GM12878 (cell line): ENCODE measurements at regions not wholly inside any gene's neighbourhood (a gene's known extent, or its start where the extent isn't known, plus 50 kb on each side); places are given as distances from the start of the nearest gene placed in this dataset.
"Not testable (repeated sequence)": the region's sequence is repeated elsewhere in the genome, so short reads cannot be mapped to it uniquely, and the experiment has no call there.

Experiments used
- ATAC-seq: fragments of 200-7000 bp; cut with Tn5 transposase; 3 replicates; pipeline ENCODE4 v1.9.1; 2020; ENCODE audit warnings: mild to moderate bottlenecking, moderate library complexity
- BruUV-seq: library from RNA; stranded (reverse); fragments of 400-500 nt; replicated peaks from 2 replicates; lab custom pipeline; 2021; lab: Mats Ljungman, UMichigan
- CTCF ChIA-PET: fragments of 300-600 bp; sonication (Branson Sonifier 250); formaldehyde crosslinking; extraction: SDS; loops from one replicate; lab custom pipeline; 2021; ENCODE audit warnings: inconsistent platforms; lab: Yijun Ruan, JAX
- POLR2A ChIA-PET: fragments of 350-600 bp; formaldehyde crosslinking; extraction: SDS; loops from one replicate; lab custom pipeline; 2021; ENCODE audit warnings: inconsistent platforms; lab: Charles Lee
- RAD21 ChIA-PET: fragments of 300-600 bp; sonication (Branson Sonifier 250); formaldehyde crosslinking; loops from one replicate; lab custom pipeline; 2023; ENCODE audit warnings: antibody characterized with exemption; ENCODE audit not compliant: unreplicated experiment; lab: Charles Lee
- SMC1A ChIA-PET: fragments of 300-600 bp; sonication (Branson Sonifier 250); formaldehyde crosslinking; loops from one replicate; lab custom pipeline; 2023; ENCODE audit not compliant: unreplicated experiment, uncharacterized antibody; lab: Charles Lee
- DNase-seq: peaks from one replicate; pipeline ENCODE4 v3.0.0-alpha.2; 2011; ENCODE audit warnings: low read depth, low spot score
- FAIRE-seq: peaks from 3 replicates; lab custom pipeline; 2011; peaks lifted over from hg19 to GRCh38; lab: Jason Lieb, UNC
- H2AFZ ChIP-seq: 2 replicates; pipeline ENCODE4 v1.6.0; 2011; ENCODE audit warnings: low read depth, low read length, control low read depth; ENCODE audit not compliant: control insufficient read depth
- H3K27ac ChIP-seq: 2 replicates; pipeline ENCODE4 v1.5.1; 2011; ENCODE audit warnings: control low read depth; ENCODE audit not compliant: control insufficient read depth, insufficient read depth
- H3K27me3 ChIP-seq, 2 experiments: replicated peaks in 1 of 2; 2 replicates each; pipeline versions ENCODE4 v1.6.0 to v1.6.1; 2011; ENCODE audit warnings: low read length in 1 of 2; ENCODE audit not compliant: control insufficient read depth in 2 of 2, insufficient read depth in 2 of 2
- H3K36me3 ChIP-seq, 2 experiments: 2 replicates each; pipeline ENCODE4 v1.5.1; 2011; ENCODE audit warnings: low read length in 1 of 2; ENCODE audit not compliant: control insufficient read depth in 2 of 2, insufficient read depth in 2 of 2
- H3K4me1 ChIP-seq: 2 replicates; pipeline ENCODE4 v1.6.1; 2011; ENCODE audit warnings: mild to moderate bottlenecking, low read length, moderate library complexity, mixed read lengths; ENCODE audit not compliant: control insufficient read depth, insufficient read depth
- H3K4me2 ChIP-seq: 2 replicates; pipeline ENCODE4 v1.6.0; 2011; ENCODE audit warnings: control low read depth; ENCODE audit not compliant: control insufficient read depth, insufficient read depth
- H3K4me3 ChIP-seq: fragments of 200-600 bp; sonication (generic); 2 replicates; pipeline ENCODE4 v1.5.1; 2016
- H3K79me2 ChIP-seq: 2 replicates; pipeline ENCODE4 v1.6.0; 2011; ENCODE audit warnings: low read length; ENCODE audit not compliant: control insufficient read depth, insufficient read depth
- H3K9ac ChIP-seq: 2 replicates; pipeline ENCODE4 v1.8.0; 2011; ENCODE audit warnings: low read length, control low read depth, mixed read lengths; ENCODE audit not compliant: control insufficient read depth, insufficient read depth
- H3K9me3 ChIP-seq: replicated peaks from 3 replicates; pipeline ENCODE4 v1.5.1; 2011; ENCODE audit warnings: mild to moderate bottlenecking, low read length; ENCODE audit not compliant: control insufficient read depth, insufficient read depth
- H4K20me1 ChIP-seq: 2 replicates; pipeline ENCODE4 v1.6.0; 2011; ENCODE audit not compliant: control insufficient read depth, insufficient read depth
- FOXK2 ChIP-seq: fragments of 450-650 bp; IDR thresholded peaks from 2 replicates; pipeline ENCODE4 v1.6.1; 2017; ENCODE audit warnings: mild to moderate bottlenecking, moderate library complexity
- WGBS: methylation state at CpG from one replicate; pipeline ENCODE4 v1.1.6; 2016; ENCODE audit warnings: low lambda C conversion rate; ENCODE audit not compliant: insufficient replicate concordance, insufficient coverage; ENCODE audit errors: missing lambda C conversion rate; 5-methylcytosine and 5-hydroxymethylcytosine counted together
- in situ Hi-C: fragments of 300-500 bp; cut with MboI; formaldehyde crosslinking; loops from 9 replicates; pipeline ENCODE4 v1.14.3; 2018; ENCODE audit warnings: mixed read lengths
- intact Hi-C: fragments of 100-400 bp; cut with micrococcal nuclease; formaldehyde crosslinking; loops from one replicate; pipeline ENCODE4 v1.14.2; 2022; ENCODE audit not compliant: unreplicated experiment

DNA sequence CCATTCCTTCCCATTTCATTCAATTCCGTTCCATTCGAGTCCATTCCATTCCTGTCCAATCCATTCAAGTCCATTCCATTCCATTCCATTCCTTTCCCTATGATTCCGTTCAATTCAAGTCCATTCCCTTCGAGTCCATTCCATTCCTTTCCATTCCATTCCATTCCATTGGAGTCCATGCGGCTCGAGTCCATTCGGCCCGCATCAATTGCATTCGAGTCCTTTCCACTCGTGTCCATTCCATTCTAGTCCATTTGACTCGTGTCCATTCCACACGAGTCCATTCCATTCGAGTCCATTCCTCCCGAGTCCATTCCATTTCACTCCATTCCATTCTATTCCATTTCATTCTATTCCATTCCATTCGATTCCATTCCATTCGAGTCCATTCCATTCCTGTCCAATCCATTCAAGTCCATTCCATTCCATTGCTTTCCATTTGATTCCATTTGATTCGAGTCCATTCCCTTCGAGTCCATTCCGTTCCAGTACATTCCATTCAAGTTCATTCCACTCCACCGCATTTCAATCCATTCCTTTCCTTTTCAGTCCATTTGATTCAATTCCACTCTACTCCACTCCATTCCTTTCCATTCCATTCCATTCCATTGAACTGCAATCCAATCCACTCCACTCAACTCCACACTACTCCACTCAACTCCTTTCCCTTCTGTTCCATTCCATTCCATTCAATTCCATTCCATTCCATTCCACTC, 2565.9 kb upstream of the TPTE start:
- H4K20me1 ChIP-seq, H3K9ac ChIP-seq, H3K36me3 ChIP-seq, H3K27me3 ChIP-seq, FAIRE-seq, H3K4me3 ChIP-seq, H3K79me2 ChIP-seq, H2AFZ ChIP-seq, H3K4me2 ChIP-seq, DNase-seq, RAD21 ChIA-PET, intact Hi-C loops, H3K9me3 ChIP-seq, CTCF ChIA-PET, in situ Hi-C loops, H3K27ac ChIP-seq, SMC1A ChIA-PET, BruUV-seq, ATAC-seq, POLR2A ChIA-PET, H3K4me1 ChIP-seq: not testable (repeated sequence)
- WGBS = 38% methylated on average over 20 of the region's 20 CpGs
- TF ChIP-seq FOXK2 = peak; percentile 16

DNA sequence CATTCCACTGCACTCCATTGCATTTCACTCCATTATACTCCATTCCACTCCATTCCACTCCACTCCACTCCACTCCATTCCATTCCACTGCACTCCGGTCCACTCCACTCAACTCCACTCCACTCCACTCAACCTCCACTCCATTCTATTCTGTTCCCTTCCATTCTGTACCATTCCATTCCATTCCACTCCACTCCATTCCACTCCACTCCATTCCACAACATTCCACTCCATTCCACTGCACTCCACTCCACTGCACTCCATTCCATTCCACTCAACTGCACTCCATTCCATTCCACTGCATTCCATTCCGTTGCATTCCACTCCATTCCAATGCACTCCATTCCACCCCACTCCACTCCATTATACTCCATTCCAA, 2565.3 kb upstream of the TPTE start:
- 2% methylated on average over 2 of the region's 2 CpGs for WGBS
- RAD21 ChIA-PET, in situ Hi-C loops: not testable (repeated sequence)

DNA sequence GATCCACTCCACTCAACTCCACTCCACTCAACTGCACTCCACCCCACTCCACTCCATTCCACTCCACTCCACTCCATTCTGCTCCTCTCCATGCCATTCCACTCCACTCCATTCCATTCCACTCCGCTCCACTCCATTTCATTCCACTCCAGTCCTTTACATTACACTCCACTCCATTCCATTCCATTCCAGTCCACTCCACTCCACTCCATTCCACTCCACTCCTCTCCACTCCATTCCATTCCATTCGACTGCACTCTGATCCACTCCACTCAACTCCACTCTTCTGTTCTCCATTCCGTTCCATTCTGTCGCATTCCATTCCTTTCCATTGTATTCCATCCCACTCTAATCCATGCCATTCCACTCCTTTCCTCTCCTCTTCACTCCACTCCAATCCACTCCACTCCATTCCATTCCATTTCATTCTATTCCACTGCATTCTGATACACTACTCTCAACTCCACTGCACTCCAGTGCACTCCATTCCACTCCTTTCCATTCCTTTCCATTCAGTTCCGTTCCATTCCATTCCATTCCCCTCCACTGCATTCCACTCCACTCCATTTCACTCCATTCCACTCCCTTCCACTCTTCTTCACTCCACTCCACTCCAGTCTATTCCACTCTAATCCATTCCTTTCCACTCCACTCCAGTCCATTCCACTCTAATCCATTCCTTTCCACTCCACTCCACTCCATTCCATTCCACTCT, 2564.2 kb upstream of the TPTE start:
- H3K4me2 ChIP-seq, SMC1A ChIA-PET, H3K36me3 ChIP-seq, CTCF ChIA-PET, H3K79me2 ChIP-seq, H3K27me3 ChIP-seq, DNase-seq, H3K4me1 ChIP-seq, H2AFZ ChIP-seq, H3K9me3 ChIP-seq, intact Hi-C loops, H3K27ac ChIP-seq, H3K9ac ChIP-seq, H4K20me1 ChIP-seq, RAD21 ChIA-PET, ATAC-seq, BruUV-seq, H3K4me3 ChIP-seq, in situ Hi-C loops, POLR2A ChIA-PET, FAIRE-seq: not testable (repeated sequence)
- WGBS = 25% methylated on average over 5 of the region's 5 CpGs

More for the DNA sequence above, 2565.3 kb upstream of the TPTE start:
- H3K27me3 ChIP-seq, H3K9me3 ChIP-seq, ATAC-seq, FAIRE-seq, POLR2A ChIA-PET, H3K4me1 ChIP-seq, H3K9ac ChIP-seq, H3K79me2 ChIP-seq, CTCF ChIA-PET, DNase-seq, BruUV-seq, H3K36me3 ChIP-seq, SMC1A ChIA-PET, intact Hi-C loops, H3K4me2 ChIP-seq, H3K4me3 ChIP-seq, H2AFZ ChIP-seq, H3K27ac ChIP-seq, H4K20me1 ChIP-seq: not testable (repeated sequence)
